Caki2 (cell line): ENCODE measurements at regions not wholly inside any gene's neighbourhood (a gene's known extent, or its start where the extent isn't known, plus 50 kb on each side); places are given as distances from the start of the nearest gene placed in this dataset.
"Not testable (repeated sequence)": the region's sequence is repeated elsewhere in the genome, so short reads cannot be mapped to it uniquely, and the experiment has no call there.

Source experiments
- DNase-seq: peaks from one replicate; pipeline ENCODE4 v3.0.0-alpha.2; 2015; ENCODE audit warnings: low read depth
- in situ Hi-C: cut with HindIII; loops from 2 replicates; pipeline ENCODE4 v1.10.0; 2016; ENCODE audit warnings: low sequenced_read_pairs, low pct_unique_long_range_greater_than_20kb, mixed read lengths

DNA sequence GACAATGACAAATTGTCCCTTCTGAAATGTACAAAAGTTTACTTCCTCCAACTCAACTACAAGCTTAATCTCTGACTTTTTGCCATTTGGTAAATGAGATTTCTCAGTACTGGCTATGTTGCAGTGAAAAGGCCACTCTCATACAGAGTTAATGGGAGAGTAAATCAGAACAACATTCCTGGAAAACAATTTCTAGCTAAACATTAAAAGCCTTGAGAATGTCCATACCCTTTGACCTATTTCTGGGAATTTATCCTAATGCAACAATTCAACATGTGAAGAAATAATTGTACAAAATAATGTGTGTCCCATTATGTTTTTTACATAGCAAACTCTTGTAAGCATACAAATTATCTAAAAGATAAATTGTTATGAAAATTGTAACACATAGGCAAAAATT is 56.3 kb upstream of the SPEF2 start:
- in situ Hi-C loops: no loop called here
- no peak for DNase-seq

DNA sequence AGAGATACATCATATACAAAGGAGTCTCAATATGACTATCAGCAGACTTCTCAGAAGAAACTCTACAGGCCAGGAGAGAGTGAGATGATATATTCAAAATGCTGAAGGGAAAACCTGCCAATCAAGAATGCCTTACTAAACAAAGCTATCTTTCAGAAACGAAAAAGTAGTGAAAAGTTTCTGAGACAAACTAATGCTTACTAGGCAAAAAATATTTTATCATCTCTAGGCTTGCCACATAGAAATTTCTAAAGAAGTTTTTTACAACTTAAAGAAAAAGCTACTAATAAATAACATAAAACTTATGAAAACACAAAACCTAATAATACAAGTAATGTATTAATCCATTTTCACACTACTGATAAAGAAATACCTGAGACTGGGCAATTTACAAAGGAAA is 59.9 kb upstream of the SPEF2 start:
- in situ Hi-C loops: no loop called here
- no peak for DNase-seq

DNA sequence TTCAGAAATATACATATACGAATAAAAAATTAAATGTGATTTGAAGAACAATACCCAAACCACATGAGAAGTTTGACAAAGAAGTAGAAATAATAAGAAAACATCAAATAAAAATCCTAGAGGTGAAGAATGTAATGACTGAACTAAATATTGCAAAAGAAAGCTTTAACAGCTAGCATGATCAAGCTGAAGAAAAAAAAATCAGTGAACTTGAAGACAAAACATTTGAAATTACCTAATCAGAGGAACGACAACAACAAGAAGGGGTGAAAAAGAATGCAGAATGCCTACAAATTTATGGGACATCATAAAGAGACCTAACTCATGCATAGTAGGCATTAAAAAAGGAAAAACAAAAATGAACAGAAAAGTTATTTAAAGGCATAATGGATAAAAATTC is 60.5 kb upstream of the SPEF2 start:
- in situ Hi-C loops: no loop called here
- DNase-seq: no peak

DNA sequence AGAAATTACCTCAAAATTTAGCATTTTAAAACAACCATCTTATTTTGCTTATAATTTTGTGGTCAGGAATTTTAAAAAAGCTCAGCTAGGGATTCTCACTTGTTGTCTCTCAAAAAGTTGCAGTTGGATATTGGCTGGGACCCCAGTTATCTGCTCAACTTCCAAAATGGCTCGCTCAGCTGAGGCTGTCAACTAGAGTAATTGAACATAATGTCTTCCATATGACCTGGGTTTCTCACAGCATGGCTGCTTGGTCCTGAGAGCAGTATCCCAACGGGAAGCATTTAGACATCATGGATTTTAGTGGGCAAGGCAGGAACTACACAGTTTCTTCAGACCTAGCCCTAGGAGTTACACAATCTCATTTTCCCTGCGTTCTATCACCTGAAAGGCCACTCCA is 63.6 kb upstream of the SPEF2 start:
- in situ Hi-C loops: no loop called here
- DNase-seq: no peak

GRCh38 chr5:35545190-35545589 is 72.5 kb upstream of the SPEF2 start:
- in situ Hi-C loops: no loop called here
- DNase-seq: no peak

GRCh38 chr5:35543408-35543807 is 74.3 kb upstream of the SPEF2 start:
- no peak for DNase-seq
- in situ Hi-C loops: no loop called here

GRCh38 chr5:35540002-35540401 is 77.7 kb upstream of the SPEF2 start:
- in situ Hi-C loops: no loop called here
- no peak for DNase-seq

DNA sequence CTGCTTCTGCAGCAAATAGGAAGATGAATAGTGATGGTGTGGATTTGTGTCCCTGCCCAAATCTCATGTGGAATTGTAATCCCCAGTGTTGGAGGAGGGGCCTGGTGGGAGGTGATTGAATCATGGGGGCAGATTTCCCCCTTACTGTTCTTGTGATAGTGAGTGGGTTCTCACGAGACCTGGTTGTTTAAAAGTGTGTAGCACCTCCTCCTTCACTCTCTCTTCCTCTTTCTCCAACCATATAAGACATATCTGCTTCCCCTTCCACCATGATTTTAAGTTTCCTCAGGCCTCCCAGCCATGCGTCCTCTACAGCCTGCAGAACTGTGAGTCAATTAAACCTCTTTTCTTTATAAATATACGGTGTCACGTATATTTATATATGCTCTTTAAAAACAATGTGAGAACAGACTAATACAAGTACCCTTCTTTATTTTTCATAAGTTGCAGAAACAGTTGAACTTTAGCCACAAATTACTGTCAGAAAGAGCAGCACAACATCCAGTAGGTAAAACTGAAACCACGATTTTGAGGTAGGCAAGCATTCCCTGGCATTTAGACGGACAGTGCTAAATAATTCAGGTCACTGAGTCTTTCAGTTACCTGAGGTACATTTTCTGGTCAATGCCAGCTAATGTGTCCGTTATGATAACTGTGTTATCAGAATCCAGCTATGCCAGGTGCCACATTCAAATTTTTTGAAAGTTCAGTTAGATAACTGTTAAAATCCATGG is 79.3 kb upstream of the SPEF2 start:
- no peak for DNase-seq
- in situ Hi-C loops: no loop called here

- DNase-seq: no peak
- in situ Hi-C loops: no loop called here
Measured at GRCh38 chr5:35533156-35533555, 84.5 kb upstream of the SPEF2 start.

DNA sequence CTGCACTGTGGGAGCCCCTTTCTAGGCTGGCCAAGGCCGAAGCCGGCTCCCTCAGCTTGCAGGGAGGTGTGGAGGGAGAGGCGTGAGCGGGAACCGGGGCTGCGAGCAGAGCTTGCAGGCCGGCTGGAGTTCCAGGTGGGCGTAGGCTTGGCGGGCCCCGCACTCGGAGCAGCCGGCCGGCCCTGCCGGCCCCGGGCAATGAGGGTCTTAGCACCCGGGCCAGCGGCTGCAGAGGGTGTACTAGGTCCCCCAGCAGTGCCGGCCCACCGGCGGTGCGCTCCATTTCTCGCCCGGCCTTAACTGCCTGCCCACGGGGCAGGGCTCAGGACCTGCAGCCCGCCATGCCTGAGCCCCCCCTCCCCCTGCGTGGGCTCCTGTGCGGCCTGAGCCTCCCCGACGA is 86.1 kb upstream of the SPEF2 start:
- in situ Hi-C loops, DNase-seq: not testable (repeated sequence)

GRCh38 chr5:35518104-35518503 is 99.6 kb upstream of the SPEF2 start:
- in situ Hi-C loops: no loop called here
- DNase-seq: no peak

DNA sequence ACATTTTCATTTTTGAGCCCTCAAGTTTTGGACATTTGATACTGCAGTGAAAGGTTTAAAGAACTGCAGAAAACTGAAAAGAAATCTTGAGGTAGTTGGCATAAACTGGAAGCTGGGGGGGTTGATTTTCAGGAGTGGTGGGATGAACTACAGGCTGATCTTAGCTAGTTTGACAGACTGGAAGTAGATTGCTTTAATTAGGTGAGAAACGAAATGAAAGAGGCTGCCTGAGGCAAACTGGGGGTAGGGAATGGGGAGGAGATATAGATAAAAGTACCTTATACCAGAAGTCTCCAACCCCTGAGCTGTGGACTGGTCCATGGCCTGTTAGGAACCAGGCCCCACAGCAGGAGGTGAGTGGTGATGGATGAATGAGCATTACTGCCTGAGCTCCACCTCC is 101.4 kb upstream of the SPEF2 start:
- in situ Hi-C loops: no loop called here
- no peak for DNase-seq

DNA sequence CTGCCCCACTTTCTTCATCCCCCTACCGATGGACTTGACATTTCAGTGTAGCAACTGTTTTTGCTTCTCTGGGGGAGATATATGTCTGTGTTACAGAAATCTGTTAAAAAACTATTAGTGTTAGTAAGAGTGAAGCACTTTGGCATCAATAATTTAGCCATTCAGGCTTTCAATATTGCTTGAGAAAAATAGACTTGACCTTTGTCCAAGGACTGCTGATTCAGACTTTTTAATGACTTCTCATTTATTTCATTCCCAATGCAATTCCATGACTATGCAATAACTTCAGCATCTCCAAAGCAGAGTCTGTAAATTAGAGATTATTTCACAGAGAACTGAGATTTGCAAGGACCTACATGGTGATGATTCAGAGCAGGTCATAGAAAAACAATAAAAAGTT is 104.1 kb upstream of the SPEF2 start:
- in situ Hi-C loops: no loop called here
- DNase-seq: no peak

DNA sequence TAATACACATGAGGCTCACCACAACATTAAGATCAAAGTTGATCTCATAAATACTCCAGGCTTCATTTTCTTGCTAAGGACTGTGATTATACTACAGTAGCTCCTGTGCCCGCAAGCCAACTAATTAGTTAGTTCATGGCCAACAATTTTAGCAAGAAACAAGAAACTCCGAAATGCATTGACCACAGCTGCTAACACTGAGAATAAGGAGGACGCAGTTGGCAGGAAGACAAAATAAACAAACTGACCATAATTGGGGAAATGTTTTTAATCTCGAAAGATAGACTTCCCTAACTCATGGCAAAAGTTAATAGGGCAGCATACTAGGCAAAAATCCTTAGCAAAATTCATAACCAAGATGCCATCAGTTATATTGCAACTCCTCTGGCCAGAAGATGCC is 115.5 kb upstream of the SPEF2 start:
- in situ Hi-C loops: no loop called here
- no peak for DNase-seq

DNA sequence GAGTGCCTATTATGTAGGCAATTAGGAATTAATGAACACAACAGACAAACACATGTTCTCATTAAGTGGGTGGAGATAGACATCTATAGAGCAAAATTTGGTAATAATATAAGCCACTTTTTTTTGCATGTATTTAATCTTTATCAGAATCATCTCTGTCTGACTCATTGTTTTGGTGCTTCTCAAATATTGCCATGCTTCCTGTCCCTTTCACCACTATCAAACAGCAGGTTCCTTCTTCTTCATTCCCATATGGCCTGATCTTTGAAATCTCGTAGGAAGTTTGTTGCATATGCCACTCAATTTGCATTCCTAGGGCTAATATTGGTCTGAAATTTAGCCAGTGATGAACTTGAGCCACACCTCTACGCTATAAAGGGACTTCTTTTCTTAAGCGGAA is 128.9 kb upstream of the SPEF2 start:
- in situ Hi-C loops: no loop called here
- DNase-seq: no peak

- no peak for DNase-seq
- in situ Hi-C loops: no loop called here
Measured at GRCh38 chr5:35488055-35488454, 129.6 kb upstream of the SPEF2 start.

- in situ Hi-C loops: no loop called here
- DNase-seq: no peak
Measured at GRCh38 chr5:35487233-35488025, 130.2 kb upstream of the SPEF2 start.

DNA sequence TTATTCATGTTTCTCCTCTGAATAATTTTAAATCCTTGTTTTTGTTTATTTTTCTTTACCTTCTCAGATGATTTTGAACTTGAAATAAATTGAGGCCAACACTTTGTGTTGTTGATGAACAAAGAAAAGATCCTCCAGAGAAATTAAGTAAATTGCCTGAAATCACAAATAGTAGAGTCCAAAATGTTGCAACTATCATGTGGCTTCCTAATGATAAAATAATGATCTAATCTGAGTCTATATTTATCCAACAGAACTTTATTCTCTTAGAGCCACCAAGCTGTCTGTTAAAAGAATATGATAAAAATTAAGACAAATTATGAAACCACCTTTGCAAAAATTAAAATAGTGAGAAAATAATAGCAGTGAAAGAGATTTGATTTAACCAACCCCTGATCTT is 132.2 kb upstream of the SPEF2 start:
- in situ Hi-C loops: no loop called here
- no peak for DNase-seq

- no peak for DNase-seq
- in situ Hi-C loops: no loop called here
Measured at GRCh38 chr5:35484241-35484640, 133.4 kb upstream of the SPEF2 start.

- in situ Hi-C loops: no loop called here
- DNase-seq: no peak
Measured at GRCh38 chr5:35483780-35484179, 133.9 kb upstream of the SPEF2 start.
